ENCODE measurements at regions not wholly inside any gene's neighbourhood (a gene's known extent, or its start where the extent isn't known, plus 50 kb on each side); places are given as distances from the start of the nearest gene placed in this dataset.
"Not testable (repeated sequence)": the region's sequence is repeated elsewhere in the genome, so short reads cannot be mapped to it uniquely, and the experiment has no call there.

DNA sequence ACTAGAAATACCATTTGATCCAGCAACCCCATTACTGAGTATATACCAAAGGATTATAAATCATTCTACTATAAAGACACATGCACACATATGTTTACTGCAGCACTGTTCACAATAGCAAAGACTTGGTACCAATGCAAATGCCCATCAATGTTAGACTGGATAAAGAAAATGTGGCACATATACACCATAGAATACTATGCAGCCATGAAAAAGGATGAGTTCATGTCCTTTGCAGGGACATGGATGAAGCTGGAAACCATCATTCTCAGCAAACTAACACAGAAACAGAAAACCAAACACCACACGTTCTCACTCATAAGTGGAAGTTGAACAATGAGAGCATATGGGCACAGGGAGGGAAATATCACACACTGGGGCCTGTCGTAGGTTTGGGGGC is 106.0 kb downstream of the SPATA18 start:
- DNase-seq; H3K4me1 ChIP-seq; H3K9me3 ChIP-seq; H3K27me3 ChIP-seq; H3K4me3 ChIP-seq; H3K27ac ChIP-seq; H3K36me3 ChIP-seq; intact Hi-C loops (cut with DNase I; ENCODE audit: low total_unique reads): not testable (repeated sequence)

GRCh38 chr4:52157641-52158316 is 106.7 kb downstream of the SPATA18 start:
- TF ChIP-seq, protein P1, sequence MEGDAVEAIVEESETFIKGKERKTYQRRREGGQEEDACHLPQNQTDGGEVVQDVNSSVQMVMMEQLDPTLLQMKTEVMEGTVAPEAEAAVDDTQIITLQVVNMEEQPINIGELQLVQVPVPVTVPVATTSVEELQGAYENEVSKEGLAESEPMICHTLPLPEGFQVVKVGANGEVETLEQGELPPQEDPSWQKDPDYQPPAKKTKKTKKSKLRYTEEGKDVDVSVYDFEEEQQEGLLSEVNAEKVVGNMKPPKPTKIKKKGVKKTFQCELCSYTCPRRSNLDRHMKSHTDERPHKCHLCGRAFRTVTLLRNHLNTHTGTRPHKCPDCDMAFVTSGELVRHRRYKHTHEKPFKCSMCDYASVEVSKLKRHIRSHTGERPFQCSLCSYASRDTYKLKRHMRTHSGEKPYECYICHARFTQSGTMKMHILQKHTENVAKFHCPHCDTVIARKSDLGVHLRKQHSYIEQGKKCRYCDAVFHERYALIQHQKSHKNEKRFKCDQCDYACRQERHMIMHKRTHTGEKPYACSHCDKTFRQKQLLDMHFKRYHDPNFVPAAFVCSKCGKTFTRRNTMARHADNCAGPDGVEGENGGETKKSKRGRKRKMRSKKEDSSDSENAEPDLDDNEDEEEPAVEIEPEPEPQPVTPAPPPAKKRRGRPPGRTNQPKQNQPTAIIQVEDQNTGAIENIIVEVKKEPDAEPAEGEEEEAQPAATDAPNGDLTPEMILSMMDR (IDR thresholded peaks at IDR 0.05) = no peak
- no peak for TF ChIP-seq POLR2A (IDR thresholded peaks at IDR 0.05)
- no peak for DNase-seq
- no peaks in the 10 kb centered on the region for H3K9me3 ChIP-seq
- intact Hi-C loops (cut with DNase I; ENCODE audit: low total_unique reads) = no loop called here
- H3K36me3 ChIP-seq = no peaks in the 10 kb centered on the region
- H3K4me3 ChIP-seq = no peak overlapping the region
- H3K27me3 ChIP-seq = no peaks in the 10 kb centered on the region
- no peak overlapping the region for H3K27ac ChIP-seq
- H3K4me1 ChIP-seq = no peaks in the 10 kb centered on the region

GRCh38 chr4:52160859-52161258 is 109.8 kb downstream of the SPATA18 start:
- Histone ChIP-seq H3K9me3 (no peaks in the 10 kb centered on the region), H3K27me3 (no peaks in the 10 kb centered on the region), H3K27ac (no peak overlapping the region), H3K36me3 (no peaks in the 10 kb centered on the region), H3K4me3 (no peak overlapping the region), H3K4me1 (no peaks in the 10 kb centered on the region)
- TF ChIP-seq, protein P1 (IDR thresholded peaks at IDR 0.05) = no peak
- no peak for TF ChIP-seq POLR2A (IDR thresholded peaks at IDR 0.05)
- DNase-seq = no peak
- intact Hi-C loops (cut with DNase I; ENCODE audit: low total_unique reads) = no loop called here

DNA sequence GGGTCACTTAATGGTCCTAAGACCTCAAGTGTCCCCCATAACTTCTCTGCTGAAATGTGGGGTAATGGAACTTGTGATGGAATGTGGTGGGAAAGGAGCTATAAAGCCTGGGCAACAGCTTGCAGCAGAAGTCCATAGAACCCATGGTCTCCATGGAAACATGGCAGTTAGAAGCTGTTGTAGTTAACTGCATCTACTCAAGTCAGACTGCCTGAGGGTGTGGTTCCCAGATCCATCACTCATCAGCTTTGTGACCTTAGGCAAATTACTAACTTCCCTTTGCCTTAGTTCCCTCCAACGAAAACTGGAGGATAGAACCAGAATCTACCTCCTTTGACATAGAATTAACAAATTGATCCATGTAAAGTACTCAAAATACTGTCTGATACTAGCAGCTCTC is 113.0 kb downstream of the SPATA18 start:
- intact Hi-C loops (cut with DNase I; ENCODE audit: low total_unique reads) = no loop called here

GRCh38 chr4:52172166-52172565 is 121.1 kb downstream of the SPATA18 start:
- no peak overlapping the region for H3K27ac ChIP-seq
- no peak for TF ChIP-seq POLR2A (IDR thresholded peaks at IDR 0.05)
- TF ChIP-seq, protein P1 (IDR thresholded peaks at IDR 0.05) = no peak
- DNase-seq = no peak
- no peaks in the 10 kb centered on the region for H3K36me3 ChIP-seq
- H3K9me3 ChIP-seq = no peaks in the 10 kb centered on the region
- H3K4me1 ChIP-seq = no peaks in the 10 kb centered on the region
- H3K27me3 ChIP-seq = no peaks in the 10 kb centered on the region
- no peak overlapping the region for H3K4me3 ChIP-seq
- intact Hi-C loops (cut with DNase I; ENCODE audit: low total_unique reads) = no loop called here

More for the DNA sequence above, 113.0 kb downstream of the SPATA18 start:
- Histone ChIP-seq H3K36me3 (no peaks in the 10 kb centered on the region), H3K9me3 (no peaks in the 10 kb centered on the region), H3K27me3 (no peaks in the 10 kb centered on the region), H3K4me3 (no peak overlapping the region), H3K4me1 (no peaks in the 10 kb centered on the region), H3K27ac (no peak overlapping the region)
- TF ChIP-seq POLR2A (IDR thresholded peaks at IDR 0.05) = no peak
- TF ChIP-seq, protein P1 (IDR thresholded peaks at IDR 0.05) = no peak
- no peak for DNase-seq
